H1 (cell line): ENCODE measurements at regions not wholly inside any gene's neighbourhood (a gene's known extent, or its start where the extent isn't known, plus 50 kb on each side); places are given as distances from the start of the nearest gene placed in this dataset.

Experiments used
- CTCF ChIA-PET: fragments of 300-600 bp; sonication (Branson Sonifier 250); formaldehyde crosslinking; loops from one replicate; lab custom pipeline; 2021; ENCODE audit not compliant: partially characterized antibody; lab: Charles Lee
- POLR2A ChIA-PET: fragments of 300-600 bp; sonication (Branson Sonifier 250); formaldehyde crosslinking; loops from one replicate; lab custom pipeline; 2021; ENCODE audit warnings: inconsistent platforms; ENCODE audit not compliant: partially characterized antibody; lab: Charles Lee
- DNase-seq, 2 experiments: peaks; one replicate each; pipeline versions ENCODE4 v3.0.0 to v3.0.0-alpha.2; 2010 to 2022; ENCODE audit warnings: low spot score in 2 of 2, low read depth in 1 of 2, mixed read lengths in 1 of 2
- FAIRE-seq: peaks from 2 replicates; lab custom pipeline; 2011; peaks lifted over from hg19 to GRCh38; lab: Jason Lieb, UNC
- H2AFZ ChIP-seq: 2 replicates; pipeline ENCODE4 v1.8.1; 2012; ENCODE audit warnings: low read length, inconsistent platforms
- H2AK5ac ChIP-seq: 2 replicates; pipeline ENCODE4 v1.6.1; 2013; ENCODE audit warnings: low read depth, low read length
- H2BK120ac ChIP-seq: replicated peaks from 2 replicates; pipeline ENCODE3; 2013; ENCODE audit warnings: low read depth, low read length, inconsistent platforms
- H2BK12ac ChIP-seq: 2 replicates; pipeline ENCODE4 v1.6.1; 2013; ENCODE audit warnings: low read depth, low read length
- H2BK15ac ChIP-seq: 2 replicates; pipeline ENCODE4 v1.6.1; 2013; ENCODE audit warnings: low read length
- H2BK20ac ChIP-seq: 2 replicates; pipeline ENCODE4 v1.6.1; 2013; ENCODE audit warnings: low read length
- H2BK5ac ChIP-seq: 2 replicates; pipeline ENCODE4 v1.6.1; 2013; ENCODE audit warnings: low read depth, low read length
- H3K14ac ChIP-seq: 2 replicates; pipeline ENCODE4 v1.6.1; 2013; ENCODE audit warnings: inconsistent platforms; ENCODE audit not compliant: insufficient read length
- H3K18ac ChIP-seq: 2 replicates; pipeline ENCODE4 v1.6.1; 2013; ENCODE audit warnings: low read length; ENCODE audit errors: extremely low read depth
- H3K23ac ChIP-seq: 2 replicates; pipeline ENCODE4 v1.6.1; 2013; ENCODE audit warnings: inconsistent platforms; ENCODE audit not compliant: insufficient read length
- H3K23me2 ChIP-seq: 2 replicates; pipeline ENCODE4 v1.6.1; 2013; ENCODE audit warnings: low read depth, low read length
- H3K27ac ChIP-seq: 2 replicates; pipeline ENCODE4 v1.6.1; 2011; ENCODE audit warnings: low read depth, low read length, inconsistent platforms
- H3K27me3 ChIP-seq, 4 experiments: replicated peaks in 1 of 4; 1 replicate in 1 of 4; 2 replicates in 3 of 4; pipeline versions ENCODE4 v1.6.1 to v1.8.1; 2011 to 2013; ENCODE audit warnings: low read length in 3 of 4, mild to moderate bottlenecking in 3 of 4, inconsistent platforms in 2 of 4, mixed read lengths in 2 of 4, moderate library complexity in 1 of 4; ENCODE audit not compliant: control insufficient read depth in 3 of 4, insufficient read depth in 3 of 4; ENCODE audit errors: extremely low read depth in 1 of 4
- H3K36me3 ChIP-seq, 4 experiments: 2 replicates each; pipeline versions ENCODE4 v1.6.1 to v1.8.1; 2011 to 2013; ENCODE audit warnings: mild to moderate bottlenecking in 4 of 4, low read length in 3 of 4, moderate library complexity in 2 of 4, control low read depth in 1 of 4, inconsistent platforms in 1 of 4; ENCODE audit not compliant: insufficient read depth in 4 of 4, control insufficient read depth in 2 of 4
- H3K4ac ChIP-seq: replicated peaks from 2 replicates; pipeline ENCODE3; 2013; ENCODE audit warnings: low read length, low read depth, mixed read lengths, inconsistent platforms; ENCODE audit not compliant: insufficient read length
- H3K4me1 ChIP-seq, 4 experiments: replicated peaks in 1 of 4; 1 replicate in 1 of 4; 2 replicates in 3 of 4; pipeline versions ENCODE4 v1.6.1 to v1.8.1; 2011 to 2013; ENCODE audit warnings: low read length in 3 of 4, inconsistent platforms in 2 of 4, mixed read lengths in 1 of 4; ENCODE audit not compliant: insufficient read depth in 4 of 4, control insufficient read depth in 3 of 4
- H3K4me2 ChIP-seq, 2 experiments: 2 replicates each; pipeline versions ENCODE4 v1.6.1 to v1.8.1; 2011 to 2013; ENCODE audit warnings: low read depth in 2 of 2, low read length in 2 of 2, control low read depth in 1 of 2, inconsistent platforms in 1 of 2, mild to moderate bottlenecking in 1 of 2; ENCODE audit not compliant: insufficient read depth in 1 of 2
- H3K4me3 ChIP-seq, 4 experiments: fragments of 200-600, 300-600 bp in 1 of 4; sonication (generic), shearing (Covaris generic), sonication (Bioruptor Twin) in 1 of 4; 2 replicates each; pipeline versions ENCODE4 v1.5.1 to v1.8.1; 2011 to 2016; ENCODE audit warnings: low read length in 4 of 4, low read depth in 3 of 4, control low read depth in 2 of 4, inconsistent platforms in 2 of 4, mild to moderate bottlenecking in 2 of 4, mixed read lengths in 1 of 4, moderate library complexity in 1 of 4; ENCODE audit not compliant: insufficient read depth in 2 of 4; ENCODE audit errors: extremely low read depth in 1 of 4
- H3K56ac ChIP-seq: replicated peaks from 2 replicates; pipeline ENCODE3; 2013; ENCODE audit warnings: low read depth, mild to moderate bottlenecking, mixed read lengths, low read length, inconsistent platforms; ENCODE audit not compliant: insufficient read length
- H3K79me1 ChIP-seq: 2 replicates; pipeline ENCODE4 v1.6.1; 2013; ENCODE audit warnings: low read depth, low read length, control low read depth
- H3K79me2 ChIP-seq, 2 experiments: 2 replicates each; pipeline versions ENCODE4 v1.6.1 to v1.8.1; 2012 to 2013; ENCODE audit warnings: low read length in 2 of 2, mild to moderate bottlenecking in 2 of 2, inconsistent platforms in 1 of 2; ENCODE audit not compliant: insufficient read depth in 2 of 2, control insufficient read depth in 1 of 2
- H3K9ac ChIP-seq, 4 experiments: replicated peaks in 1 of 4; 1 replicate in 1 of 4; 2 replicates in 3 of 4; pipeline versions ENCODE4 v1.6.1 to v1.8.1; 2011 to 2013; ENCODE audit warnings: low read depth in 3 of 4, low read length in 3 of 4, control low read depth in 2 of 4, mild to moderate bottlenecking in 2 of 4, moderate library complexity in 2 of 4, inconsistent platforms in 1 of 4; ENCODE audit errors: extremely low read depth in 1 of 4
- H3K9me3 ChIP-seq, 2 experiments: 2 replicates each; pipeline versions ENCODE4 v1.6.1 to v1.8.1; 2012 to 2013; ENCODE audit warnings: mild to moderate bottlenecking in 2 of 2, moderate library complexity in 2 of 2, control low read depth in 1 of 2, inconsistent platforms in 1 of 2, low read depth in 1 of 2, low read length in 1 of 2, mixed read lengths in 1 of 2; ENCODE audit not compliant: insufficient read depth in 2 of 2
- H4K20me1 ChIP-seq, 2 experiments: replicated peaks in 1 of 2; 2 replicates each; pipeline versions ENCODE3 to v1.8.1; 2011 to 2013; ENCODE audit warnings: inconsistent platforms in 2 of 2, low read length in 2 of 2, mild to moderate bottlenecking in 1 of 2; ENCODE audit not compliant: insufficient read depth in 2 of 2, control insufficient read depth in 1 of 2
- H4K5ac ChIP-seq: 2 replicates; pipeline ENCODE4 v1.6.1; 2013; ENCODE audit warnings: low read length, low read depth, mixed read lengths, inconsistent platforms; ENCODE audit not compliant: insufficient read length
- H4K8ac ChIP-seq: 2 replicates; pipeline ENCODE4 v1.8.0; 2013; ENCODE audit warnings: mild to moderate bottlenecking, moderate library complexity, low read length, inconsistent platforms; ENCODE audit not compliant: insufficient read depth; ENCODE audit errors: extremely low read depth
- H4K91ac ChIP-seq: replicated peaks from 2 replicates; pipeline ENCODE3; 2013; ENCODE audit warnings: low read length, mixed read lengths, inconsistent platforms; ENCODE audit not compliant: insufficient read length
- CBX5 ChIP-seq: fragments of 300-800, 300-1000 bp; sonication (generic); IDR thresholded peaks from 2 replicates; pipeline ENCODE4 v1.7.1; 2016; ENCODE audit warnings: antibody characterized with exemption, low read length, low read depth
- CHD2 ChIP-seq: IDR thresholded peaks from 2 replicates; pipeline ENCODE4 v1.6.1; 2012; ENCODE audit warnings: low read length, improper control_type of control experiment
- HDAC2 ChIP-seq, 2 experiments: fragments of 300-600 bp in 1 of 2; sonication (generic) in 1 of 2; IDR thresholded peaks; 2 replicates each; pipeline ENCODE4 v1.6.1; 2011 to 2012; ENCODE audit warnings: low read depth in 2 of 2, low read length in 2 of 2, mild to moderate bottlenecking in 2 of 2, moderate library complexity in 2 of 2, borderline replicate concordance in 1 of 2, inconsistent platforms in 1 of 2
- KDM4A ChIP-seq: IDR thresholded peaks from one replicate; pipeline ENCODE4 v1.7.1; 2012; ENCODE audit warnings: low read depth, mild to moderate bottlenecking, moderate library complexity, low read length, inconsistent platforms; ENCODE audit not compliant: severe bottlenecking
- NANOG ChIP-seq: IDR thresholded peaks from 2 replicates; pipeline ENCODE4 v1.6.1; 2011; ENCODE audit warnings: low read length, low read depth, mild to moderate bottlenecking, inconsistent platforms; ENCODE audit not compliant: insufficient read depth, poor library complexity, severe bottlenecking
- PHF8 ChIP-seq: fragments of 200-600 bp; sonication (generic); conservative IDR thresholded peaks from 2 replicates; pipeline ENCODE4 v1.7.1; 2012; ENCODE audit warnings: low read depth, mild to moderate bottlenecking, inconsistent platforms, low read length, moderate library complexity
- POLR2A ChIP-seq, 2 experiments: IDR thresholded peaks; 1 replicate in 1 of 2; 2 replicates in 1 of 2; pipeline ENCODE4 v1.6.1; 2011; ENCODE audit warnings: low read depth in 2 of 2, low read length in 2 of 2, mild to moderate bottlenecking in 2 of 2; ENCODE audit errors: control extremely low read depth in 1 of 2
- POU5F1 ChIP-seq: IDR thresholded peaks from 2 replicates; pipeline ENCODE4 v1.6.1; 2011; ENCODE audit warnings: low read depth, mild to moderate bottlenecking, low read length, moderate library complexity
- RBBP5 ChIP-seq: IDR thresholded peaks from 2 replicates; pipeline ENCODE4 v1.7.1; 2012; ENCODE audit warnings: low read depth, mild to moderate bottlenecking, inconsistent platforms, low read length, moderate library complexity, borderline replicate concordance
- SP2 ChIP-seq: IDR thresholded peaks from 2 replicates; pipeline ENCODE4 v1.6.1; 2012; ENCODE audit warnings: mild to moderate bottlenecking, low read length, inconsistent platforms
- SRF ChIP-seq: IDR thresholded peaks from 2 replicates; pipeline ENCODE4 v1.6.1; 2011; ENCODE audit warnings: mild to moderate bottlenecking, low read depth, low read length, moderate library complexity
- TAF1 ChIP-seq: IDR thresholded peaks from 2 replicates; pipeline ENCODE4 v1.6.1; 2011; ENCODE audit warnings: mild to moderate bottlenecking, low read depth, low read length
- WGBS, 2 experiments: shearing (Covaris generic) in 1 of 2; methylation state at CpG; one replicate each; pipeline versions ENCODE4 v1.1.6 to v1.1.7; 2013 to 2015; ENCODE audit warnings: low lambda C conversion rate in 2 of 2, mixed read lengths in 2 of 2, inconsistent platforms in 1 of 2, low coverage in 1 of 2, missing lambda C conversion rate in 1 of 2; ENCODE audit not compliant: insufficient replicate concordance in 2 of 2, insufficient coverage in 1 of 2, insufficient read length in 1 of 2; ENCODE audit errors: extremely low coverage in 1 of 2, missing lambda C conversion rate in 1 of 2; 5-methylcytosine and 5-hydroxymethylcytosine counted together
- TF ChIP-seq, protein P1 (sequence below): IDR thresholded peaks from 2 replicates; pipeline ENCODE4 v1.6.1; 2012; ENCODE audit warnings: low read length, inconsistent platforms

DNA sequence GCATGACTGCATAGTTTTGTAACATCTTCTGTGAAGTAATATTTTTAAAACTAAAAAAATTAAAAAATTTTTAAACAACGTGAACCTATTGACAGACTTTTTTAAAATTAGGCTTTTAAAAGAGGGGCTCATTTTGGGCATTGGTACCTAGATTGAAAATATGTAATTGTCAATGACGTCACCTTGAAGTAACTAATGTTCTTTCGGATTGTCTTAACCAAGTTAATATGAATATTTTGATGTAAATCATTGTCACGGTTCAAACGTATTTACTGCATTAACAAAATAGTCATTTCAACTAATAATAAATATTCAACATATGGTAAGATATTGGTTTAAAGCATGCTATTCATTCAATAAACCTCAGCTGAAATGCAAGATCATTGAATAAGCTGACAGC, 719.8 kb downstream of the ANKRD7 start:
- Histone ChIP-seq H2BK5ac (no peak overlapping the region), H3K79me1 (no peaks in the 10 kb centered on the region), H3K9ac (no peak overlapping the region), H3K79me2 (no peaks in the 10 kb centered on the region), H3K9me3 (no peaks in the 10 kb centered on the region), H3K18ac (no peak overlapping the region), H3K23me2 (no peaks in the 10 kb centered on the region), H3K23ac (no peak overlapping the region), H3K4me1 (no peaks in the 10 kb centered on the region), H3K14ac (no peak overlapping the region), H4K91ac (no peak overlapping the region), H3K36me3 (no peaks in the 10 kb centered on the region), H2AK5ac (no peak overlapping the region), H4K8ac (no peak overlapping the region), H3K56ac (no peak overlapping the region), H4K5ac (no peak overlapping the region), H4K20me1 (no peaks in the 10 kb centered on the region), H3K4me2 (no peak overlapping the region), H3K4me3 (no peak overlapping the region), H2AFZ (no peak overlapping the region), H2BK15ac (no peak overlapping the region), H2BK20ac (no peak overlapping the region), H2BK120ac (no peak overlapping the region), H3K27ac (no peak overlapping the region), H2BK12ac (no peak overlapping the region), H3K27me3 (no peaks in the 10 kb centered on the region), H3K4ac (no peak overlapping the region)
- ChIA-PET CTCF (no interaction called here), POLR2A (no interaction called here)
- WGBS, 2 experiments = 92% methylated on average over 5 of the region's 5 CpGs; no CpG with 5 or more reads in 1 of the 2 experiments
- DNase-seq = no peak
- FAIRE-seq = no peak
- TF ChIP-seq RBBP5 = no peak
- TF ChIP-seq KDM4A = no peak
- TF ChIP-seq CBX5 = no peak
- no peak for TF ChIP-seq CHD2
- no peak for TF ChIP-seq POU5F1
- no peak for TF ChIP-seq SP2
- TF ChIP-seq PHF8 = no peak
- no peak for TF ChIP-seq POLR2A (IDR thresholded peaks at IDR 0.05; ENCODE audit: control extremely low read depth in 1 of 2, low read depth in 2 of 2, low read length in 2 of 2)
- TF ChIP-seq HDAC2 (IDR thresholded peaks at IDR 0.05; ENCODE audit: borderline replicate concordance in 1 of 2, low read depth in 2 of 2, low read length in 2 of 2) = no peak
- no peak for TF ChIP-seq SRF
- TF ChIP-seq TAF1 = no peak
- TF ChIP-seq, protein P1, sequence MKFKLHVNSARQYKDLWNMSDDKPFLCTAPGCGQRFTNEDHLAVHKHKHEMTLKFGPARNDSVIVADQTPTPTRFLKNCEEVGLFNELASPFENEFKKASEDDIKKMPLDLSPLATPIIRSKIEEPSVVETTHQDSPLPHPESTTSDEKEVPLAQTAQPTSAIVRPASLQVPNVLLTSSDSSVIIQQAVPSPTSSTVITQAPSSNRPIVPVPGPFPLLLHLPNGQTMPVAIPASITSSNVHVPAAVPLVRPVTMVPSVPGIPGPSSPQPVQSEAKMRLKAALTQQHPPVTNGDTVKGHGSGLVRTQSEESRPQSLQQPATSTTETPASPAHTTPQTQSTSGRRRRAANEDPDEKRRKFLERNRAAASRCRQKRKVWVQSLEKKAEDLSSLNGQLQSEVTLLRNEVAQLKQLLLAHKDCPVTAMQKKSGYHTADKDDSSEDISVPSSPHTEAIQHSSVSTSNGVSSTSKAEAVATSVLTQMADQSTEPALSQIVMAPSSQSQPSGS = no peak
- no peak for TF ChIP-seq NANOG
